HepG2 (cell line): ENCODE measurements at regions not wholly inside any gene's neighbourhood (a gene's known extent, or its start where the extent isn't known, plus 50 kb on each side); places are given as distances from the start of the nearest gene placed in this dataset.

Experiments
- ATAC-seq: fragments of 200-7000 bp; cut with Tn5 transposase; 3 replicates; pipeline ENCODE4 v1.9.1; 2020; ENCODE audit warnings: mild to moderate bottlenecking, moderate library complexity
- BruUV-seq: library from RNA; stranded (reverse); fragments of 400-500 nt; replicated peaks from 2 replicates; lab custom pipeline; 2021; lab: Mats Ljungman, UMichigan
- CTCF ChIA-PET: fragments of 300-600 bp; formaldehyde crosslinking; extraction: SDS; loops from one replicate; lab custom pipeline; 2021; ENCODE audit warnings: low total read pairs, inconsistent platforms, low intra/inter-chr PET ratio; lab: Yijun Ruan, JAX
- POLR2A ChIA-PET: fragments of 350-600 bp; sonication (Branson Sonifier 250); formaldehyde crosslinking; loops from one replicate; lab custom pipeline; 2020; ENCODE audit warnings: antibody characterized with exemption, inconsistent platforms; lab: Yijun Ruan, JAX
- DNase-seq: peaks from one replicate; pipeline ENCODE4 v3.0.0-alpha.2; 2015; ENCODE audit warnings: low spot score
- FAIRE-seq: peaks from 3 replicates; lab custom pipeline; 2011; peaks lifted over from hg19 to GRCh38; lab: Jason Lieb, UNC
- H2AFZ ChIP-seq: one replicate; pipeline ENCODE4 v1.6.1; 2011; ENCODE audit warnings: low read length, inconsistent platforms
- H3K27ac ChIP-seq: fragments of 300-600 bp; 3 replicates; pipeline ENCODE4 v1.8.0; 2011; ENCODE audit warnings: mixed run types, mild to moderate bottlenecking, mixed read lengths, low read length, inconsistent platforms; ENCODE audit not compliant: insufficient read depth; ENCODE audit errors: extremely low read length
- H3K27me3 ChIP-seq, 2 experiments: fragments of 200-600 bp in 1 of 2; 2 replicates in 1 of 2; 3 replicates in 1 of 2; pipeline versions ENCODE4 v1.6.0 to v1.8.0; 2011; ENCODE audit warnings: low read length in 2 of 2, mild to moderate bottlenecking in 2 of 2, moderate library complexity in 2 of 2, inconsistent platforms in 1 of 2; ENCODE audit not compliant: insufficient read depth in 2 of 2, control insufficient read depth in 1 of 2
- H3K36me3 ChIP-seq, 2 experiments: fragments of 200-600 bp in 1 of 2; replicated peaks in 1 of 2; 2 replicates in 1 of 2; 3 replicates in 1 of 2; pipeline versions ENCODE4 v1.5.1 to v1.8.0; 2011; ENCODE audit warnings: low read length in 2 of 2, inconsistent platforms in 1 of 2; ENCODE audit not compliant: insufficient read depth in 2 of 2, control insufficient read depth in 1 of 2
- H3K4me1 ChIP-seq: 2 replicates; pipeline ENCODE4 v1.5.1; 2012; ENCODE audit warnings: low read length, inconsistent platforms; ENCODE audit not compliant: insufficient read depth
- H3K4me2 ChIP-seq: 2 replicates; pipeline ENCODE4 v1.6.0; 2011; ENCODE audit warnings: low read depth, low read length, inconsistent platforms
- H3K4me3 ChIP-seq, 3 experiments: fragments of 200-600 bp in 1 of 3; sonication (generic), shearing (Covaris generic) in 1 of 3; replicated peaks in 1 of 3; 2 replicates each; pipeline ENCODE4 v1.5.1; 2011 to 2016; ENCODE audit warnings: low read length in 3 of 3, inconsistent platforms in 2 of 3, low read depth in 2 of 3, mild to moderate bottlenecking in 2 of 3, control low read depth in 1 of 3, mixed read lengths in 1 of 3; ENCODE audit not compliant: insufficient read depth in 1 of 3
- H3K79me2 ChIP-seq: one replicate; pipeline ENCODE4 v1.6.1; 2011; ENCODE audit warnings: low read length, inconsistent platforms; ENCODE audit not compliant: insufficient read depth
- H3K9ac ChIP-seq: 2 replicates; pipeline ENCODE4 v1.6.0; 2011; ENCODE audit warnings: mild to moderate bottlenecking, low read depth, low read length, inconsistent platforms; ENCODE audit not compliant: insufficient read depth
- H3K9me3 ChIP-seq: 2 replicates; pipeline ENCODE4 v1.5.1; 2012; ENCODE audit warnings: mild to moderate bottlenecking, low read length
- H4K20me1 ChIP-seq: 2 replicates; pipeline ENCODE4 v1.6.0; 2011; ENCODE audit warnings: inconsistent platforms, mild to moderate bottlenecking, low read length, moderate library complexity; ENCODE audit not compliant: insufficient read depth
- ARNTL ChIP-seq: sonication (generic); formaldehyde crosslinking; IDR thresholded peaks from 2 replicates; pipeline ENCODE4 v1.4.0; 2020; ENCODE audit warnings: mild to moderate bottlenecking, missing genetic modification reagents
- IRF2 ChIP-seq: IDR thresholded peaks from 2 replicates; pipeline ENCODE4 v1.6.1; 2018; ENCODE audit warnings: missing genetic modification reagents, missing compliant biosample characterization
- JARID2 ChIP-seq: sonication (generic); formaldehyde crosslinking; IDR thresholded peaks from 2 replicates; pipeline ENCODE4 v1.8.1; 2023; ENCODE audit warnings: missing genetic modification reagents, inconsistent platforms; ENCODE audit not compliant: insufficient replicate concordance
- MED1 ChIP-seq: sonication (generic); formaldehyde crosslinking; IDR thresholded peaks from 2 replicates; pipeline ENCODE4 v1.4.0; 2020; ENCODE audit warnings: missing genetic modification reagents
- RBM39 ChIP-seq: fragments of 200-400 bp; formaldehyde crosslinking; IDR thresholded peaks from one replicate; pipeline ENCODE4 v1.6.1; 2018; ENCODE audit warnings: antibody characterized with exemption, mild to moderate bottlenecking, low read depth, low read length; ENCODE audit not compliant: poor library complexity, severe bottlenecking
- SIX1 ChIP-seq: sonication (generic); formaldehyde crosslinking; IDR thresholded peaks from 2 replicates; pipeline ENCODE4 v1.4.0; 2020; ENCODE audit warnings: missing genetic modification reagents, borderline replicate concordance
- ZBTB8A ChIP-seq: sonication (generic); formaldehyde crosslinking; IDR thresholded peaks from 2 replicates; pipeline ENCODE4 v1.4.0; 2020; ENCODE audit warnings: mild to moderate bottlenecking, low read depth, missing genetic modification reagents, borderline replicate concordance
- ZNF253 ChIP-seq: sonication (generic); formaldehyde crosslinking; IDR thresholded peaks from 2 replicates; pipeline ENCODE4 v1.8.0; 2022; ENCODE audit warnings: mild to moderate bottlenecking, missing genetic modification reagents, borderline replicate concordance
- ZNF746 ChIP-seq: sonication (generic); formaldehyde crosslinking; IDR thresholded peaks from 2 replicates; pipeline ENCODE4 v1.8.0; 2022; ENCODE audit warnings: mild to moderate bottlenecking, missing genetic modification reagents
- ZNF782 ChIP-seq: sonication (generic); formaldehyde crosslinking; IDR thresholded peaks from 2 replicates; pipeline ENCODE4 v1.4.0; 2020; ENCODE audit warnings: missing genetic modification reagents, mild to moderate bottlenecking, borderline replicate concordance
- WGBS: methylation state at CpG from one replicate; pipeline ENCODE4 v1.1.6; 2017; ENCODE audit warnings: low lambda C conversion rate; 5-methylcytosine and 5-hydroxymethylcytosine counted together
- in situ Hi-C: cut with HindIII; loops from 2 replicates; pipeline ENCODE4 v1.10.0; 2017; ENCODE audit warnings: low pct_unique_long_range_greater_than_20kb; ENCODE audit not compliant: extremely low pct_ligation_motif_present
- intact Hi-C: fragments of 100-400 bp; cut with micrococcal nuclease; formaldehyde crosslinking; loops from one replicate; pipeline ENCODE4 v1.10.0; 2022; ENCODE audit not compliant: unreplicated experiment
- TF ChIP-seq, protein P1 (sequence below): sonication (generic); formaldehyde crosslinking; IDR thresholded peaks from 2 replicates; pipeline ENCODE4 v1.9.0; 2022; ENCODE audit warnings: low read depth, missing genetic modification reagents
- TF ChIP-seq, protein P2 (sequence below): sonication (generic); formaldehyde crosslinking; IDR thresholded peaks from 2 replicates; pipeline ENCODE4 v1.5.0; 2020; ENCODE audit warnings: missing genetic modification reagents
- TF ChIP-seq, protein P3 (sequence below): sonication (generic); formaldehyde crosslinking; IDR thresholded peaks from 2 replicates; pipeline ENCODE4 v1.4.0; 2020; ENCODE audit warnings: low read depth, mild to moderate bottlenecking, missing genetic modification reagents

DNA sequence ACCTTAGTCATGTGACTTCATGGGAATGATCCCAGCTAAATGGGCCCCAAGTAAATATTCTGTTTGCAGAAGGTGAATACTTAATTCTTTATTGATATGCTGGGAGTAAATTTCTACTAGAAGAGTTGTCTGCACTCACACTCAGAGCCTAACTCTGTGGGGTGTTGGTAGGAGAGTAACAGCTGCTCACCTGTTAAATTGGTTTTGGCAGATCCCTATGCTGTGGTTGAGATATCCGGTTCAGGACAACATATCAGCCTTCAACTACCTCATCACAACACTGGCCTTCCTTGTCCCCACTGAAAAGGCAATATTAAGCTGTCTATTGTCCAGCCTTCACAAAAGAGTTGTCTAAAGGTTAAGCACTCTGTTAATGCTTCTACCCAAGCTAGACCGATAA, 738.3 kb downstream of the INHBA start:
- Histone ChIP-seq H4K20me1 (no peaks in the 10 kb centered on the region), H2AFZ (no peak overlapping the region), H3K27ac (no peak overlapping the region), H3K27me3 (no peaks in the 10 kb centered on the region), H3K9ac (no peak overlapping the region), H3K4me3 (no peak overlapping the region), H3K36me3 (no peaks in the 10 kb centered on the region), H3K79me2 (no peaks in the 10 kb centered on the region), H3K9me3 (no peaks in the 10 kb centered on the region), H3K4me1 (no peaks in the 10 kb centered on the region), H3K4me2 (no peak overlapping the region)
- FAIRE-seq (no peak), DNase-seq (no peak), ATAC-seq (no peak)
- WGBS = 20% methylated on average over 2 of the region's 2 CpGs
- ChIA-PET CTCF (no interaction called here), POLR2A (no interaction called here)
- in situ Hi-C loops (no loop called here), intact Hi-C loops (no loop called here)
- no TSS peak for BruUV-seq
- no peak for TF ChIP-seq JARID2 (CRISPR knock-in tag)

DNA sequence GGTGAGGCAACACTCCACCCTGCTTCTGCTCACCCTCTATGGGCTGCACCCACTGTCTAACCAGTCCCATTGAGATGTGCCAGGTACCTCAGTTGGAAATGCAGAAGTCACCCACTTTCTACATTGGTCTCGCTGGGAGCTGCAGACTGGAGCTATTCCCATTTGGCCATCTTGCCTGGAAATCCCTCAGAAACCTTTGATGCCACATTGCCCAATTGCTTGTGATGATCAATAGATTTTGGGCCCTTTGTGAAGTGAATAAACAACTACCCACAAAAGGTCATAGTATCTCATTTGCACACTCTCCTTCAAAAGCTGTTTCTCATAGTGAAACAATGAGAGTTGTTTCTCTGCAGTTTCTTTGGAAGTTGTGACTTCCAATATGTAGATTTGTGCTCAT, 742.9 kb downstream of the INHBA start:
- H3K36me3 ChIP-seq = no peaks in the 10 kb centered on the region
- no peak overlapping the region for H2AFZ ChIP-seq
- no TSS peak for BruUV-seq
- no peak for FAIRE-seq
- H3K27ac ChIP-seq = no peak overlapping the region
- intact Hi-C loops (no loop called here), in situ Hi-C loops (no loop called here)
- ATAC-seq = no peak
- no peak overlapping the region for H3K4me2 ChIP-seq
- no peaks in the 10 kb centered on the region for H4K20me1 ChIP-seq
- no peak for TF ChIP-seq RBM39
- TF ChIP-seq, protein P1, sequence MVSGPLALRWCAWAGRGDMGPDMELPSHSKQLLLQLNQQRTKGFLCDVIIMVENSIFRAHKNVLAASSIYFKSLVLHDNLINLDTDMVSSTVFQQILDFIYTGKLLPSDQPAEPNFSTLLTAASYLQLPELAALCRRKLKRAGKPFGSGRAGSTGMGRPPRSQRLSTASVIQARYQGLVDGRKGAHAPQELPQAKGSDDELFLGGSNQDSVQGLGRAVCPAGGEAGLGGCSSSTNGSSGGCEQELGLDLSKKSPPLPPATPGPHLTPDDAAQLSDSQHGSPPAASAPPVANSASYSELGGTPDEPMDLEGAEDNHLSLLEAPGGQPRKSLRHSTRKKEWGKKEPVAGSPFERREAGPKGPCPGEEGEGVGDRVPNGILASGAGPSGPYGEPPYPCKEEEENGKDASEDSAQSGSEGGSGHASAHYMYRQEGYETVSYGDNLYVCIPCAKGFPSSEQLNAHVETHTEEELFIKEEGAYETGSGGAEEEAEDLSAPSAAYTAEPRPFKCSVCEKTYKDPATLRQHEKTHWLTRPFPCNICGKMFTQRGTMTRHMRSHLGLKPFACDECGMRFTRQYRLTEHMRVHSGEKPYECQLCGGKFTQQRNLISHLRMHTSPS (CRISPR knock-in tag) = no peak
- TF ChIP-seq MED1 = no peak
- TF ChIP-seq, protein P2, sequence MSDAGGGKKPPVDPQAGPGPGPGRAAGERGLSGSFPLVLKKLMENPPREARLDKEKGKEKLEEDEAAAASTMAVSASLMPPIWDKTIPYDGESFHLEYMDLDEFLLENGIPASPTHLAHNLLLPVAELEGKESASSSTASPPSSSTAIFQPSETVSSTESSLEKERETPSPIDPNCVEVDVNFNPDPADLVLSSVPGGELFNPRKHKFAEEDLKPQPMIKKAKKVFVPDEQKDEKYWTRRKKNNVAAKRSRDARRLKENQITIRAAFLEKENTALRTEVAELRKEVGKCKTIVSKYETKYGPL (CRISPR knock-in tag) = no peak
- TF ChIP-seq SIX1 = no peak
- no peak for TF ChIP-seq ZNF782 (CRISPR knock-in tag)
- TF ChIP-seq IRF2 = no peak
- TF ChIP-seq ARNTL (CRISPR knock-in tag) = no peak
- no peak for TF ChIP-seq ZBTB8A
- no peak for TF ChIP-seq ZNF253 (CRISPR knock-in tag)
- TF ChIP-seq ZNF746 (CRISPR knock-in tag) = no peak
- TF ChIP-seq, protein P3, sequence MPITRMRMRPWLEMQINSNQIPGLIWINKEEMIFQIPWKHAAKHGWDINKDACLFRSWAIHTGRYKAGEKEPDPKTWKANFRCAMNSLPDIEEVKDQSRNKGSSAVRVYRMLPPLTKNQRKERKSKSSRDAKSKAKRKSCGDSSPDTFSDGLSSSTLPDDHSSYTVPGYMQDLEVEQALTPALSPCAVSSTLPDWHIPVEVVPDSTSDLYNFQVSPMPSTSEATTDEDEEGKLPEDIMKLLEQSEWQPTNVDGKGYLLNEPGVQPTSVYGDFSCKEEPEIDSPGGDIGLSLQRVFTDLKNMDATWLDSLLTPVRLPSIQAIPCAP = no peak
- ChIA-PET CTCF (no interaction called here), POLR2A (no interaction called here)
- no peaks in the 10 kb centered on the region for H3K4me1 ChIP-seq
- H3K27me3 ChIP-seq = no peaks in the 10 kb centered on the region
- H3K9ac ChIP-seq = no peak overlapping the region
- no peak for DNase-seq
- 0% methylated on average over 1 of the region's 1 CpG for WGBS
- no peaks in the 10 kb centered on the region for H3K79me2 ChIP-seq
- no peak overlapping the region for H3K4me3 ChIP-seq
- H3K9me3 ChIP-seq = no peaks in the 10 kb centered on the region
